ENCODE measurements at regions not wholly inside any gene's neighbourhood (a gene's known extent, or its start where the extent isn't known, plus 50 kb on each side); places are given as distances from the start of the nearest gene placed in this dataset.

DNA sequence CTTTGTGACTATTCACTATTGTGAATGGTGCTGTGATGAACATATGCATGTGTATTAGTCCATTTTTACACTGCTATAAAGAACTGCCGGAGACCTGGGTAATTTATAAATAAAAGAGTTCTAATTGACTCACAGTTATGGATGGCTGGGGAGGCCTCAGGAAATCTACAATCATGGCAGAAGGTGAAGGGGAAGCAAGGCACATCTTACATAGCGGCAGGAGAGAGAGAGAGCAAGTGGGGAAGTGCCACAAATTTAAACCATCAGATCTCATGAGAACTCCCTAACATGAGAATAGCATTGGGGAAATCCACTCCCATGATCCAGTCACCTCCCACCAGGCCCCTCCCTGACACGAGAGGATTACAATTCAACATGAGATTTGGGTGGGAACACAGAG, 90.8 kb downstream of the ATP23 start:
- peaks cover 0 to 21% (median 9%) of the 10 kb centered on the region in 3 donors for H3K9me3 ChIP-seq
- H3K36me3 ChIP-seq: no peaks in the 10 kb centered on the region
- H3K27me3 ChIP-seq: no peaks in the 10 kb centered on the region
- no peak overlapping the region for H3K4me3 ChIP-seq
- peak overlapping the region in 2 of 4 donors; percentile 88 to 90 for H3K27ac ChIP-seq
- TF ChIP-seq, protein P1, sequence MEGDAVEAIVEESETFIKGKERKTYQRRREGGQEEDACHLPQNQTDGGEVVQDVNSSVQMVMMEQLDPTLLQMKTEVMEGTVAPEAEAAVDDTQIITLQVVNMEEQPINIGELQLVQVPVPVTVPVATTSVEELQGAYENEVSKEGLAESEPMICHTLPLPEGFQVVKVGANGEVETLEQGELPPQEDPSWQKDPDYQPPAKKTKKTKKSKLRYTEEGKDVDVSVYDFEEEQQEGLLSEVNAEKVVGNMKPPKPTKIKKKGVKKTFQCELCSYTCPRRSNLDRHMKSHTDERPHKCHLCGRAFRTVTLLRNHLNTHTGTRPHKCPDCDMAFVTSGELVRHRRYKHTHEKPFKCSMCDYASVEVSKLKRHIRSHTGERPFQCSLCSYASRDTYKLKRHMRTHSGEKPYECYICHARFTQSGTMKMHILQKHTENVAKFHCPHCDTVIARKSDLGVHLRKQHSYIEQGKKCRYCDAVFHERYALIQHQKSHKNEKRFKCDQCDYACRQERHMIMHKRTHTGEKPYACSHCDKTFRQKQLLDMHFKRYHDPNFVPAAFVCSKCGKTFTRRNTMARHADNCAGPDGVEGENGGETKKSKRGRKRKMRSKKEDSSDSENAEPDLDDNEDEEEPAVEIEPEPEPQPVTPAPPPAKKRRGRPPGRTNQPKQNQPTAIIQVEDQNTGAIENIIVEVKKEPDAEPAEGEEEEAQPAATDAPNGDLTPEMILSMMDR (IDR thresholded peaks at IDR 0.05): no peak
- no peak for TF ChIP-seq POLR2A (IDR thresholded peaks at IDR 0.05)
- WGBS, 2 donors: 82% methylated on average over 3 of the region's 3 CpGs
- no peak for DNase-seq
- intact Hi-C loops (cut with DNase I): no loop called here
- peaks cover 12 to 78% (median 17%) of the 10 kb centered on the region in 3 donors for H3K4me1 ChIP-seq

DNA sequence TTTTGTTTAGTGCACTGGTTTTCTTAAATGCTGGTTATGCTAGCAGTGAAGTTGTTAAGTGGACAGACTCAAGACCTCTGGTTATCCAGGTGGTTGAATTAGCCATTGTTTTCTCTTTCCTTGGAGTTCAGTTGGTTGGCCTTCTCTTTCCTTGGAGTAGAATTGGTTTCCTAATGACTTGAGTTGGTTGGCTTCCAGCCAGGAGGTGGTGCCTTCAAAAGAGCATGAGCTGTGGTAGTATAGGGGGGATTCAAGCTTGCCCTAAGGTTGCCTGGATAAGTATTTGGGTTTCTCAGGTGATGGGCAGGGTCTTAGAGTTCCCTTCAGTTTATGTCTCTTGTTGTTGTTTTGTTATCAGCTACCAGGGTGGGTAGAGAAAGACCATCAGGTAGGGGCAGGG, 92.5 kb downstream of the ATP23 start:
- Histone ChIP-seq H3K9me3 (peaks cover 0 to 29% (median 19%) of the 10 kb centered on the region in 3 donors), H3K4me3 (no peak overlapping the region), H3K4me1 (peaks cover 12 to 62% (median 15%) of the 10 kb centered on the region in 3 donors), H3K27me3 (no peaks in the 10 kb centered on the region), H3K36me3 (no peaks in the 10 kb centered on the region), H3K27ac (peak overlapping the region; percentile 72 to 88 (median 79))
- intact Hi-C loops (cut with DNase I): no loop called here
- DNase-seq: no peak
- TF ChIP-seq POLR2A (IDR thresholded peaks at IDR 0.05): no peak
- TF ChIP-seq, protein P1 (IDR thresholded peaks at IDR 0.05): no peak

DNA sequence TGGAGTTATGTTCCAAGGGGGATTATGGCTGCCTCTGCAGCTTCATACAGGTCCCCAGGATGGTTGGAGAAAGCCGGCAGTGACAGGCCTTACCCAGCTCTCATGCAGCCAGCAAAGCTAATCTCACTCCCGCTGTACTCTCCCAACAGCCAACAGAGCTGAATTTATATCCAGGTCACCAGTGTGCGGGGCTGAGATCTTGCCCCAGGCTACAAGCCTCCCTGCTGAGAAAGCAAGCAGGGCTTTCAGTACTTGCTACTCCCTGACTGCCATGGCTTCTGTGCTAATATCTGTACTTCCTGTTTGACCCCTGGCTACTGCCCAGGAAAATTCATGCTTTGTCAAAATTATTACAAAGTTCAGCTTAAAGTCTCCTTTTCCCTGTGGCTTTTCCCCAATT, 92.9 kb downstream of the ATP23 start:
- Histone ChIP-seq H3K36me3 (no peaks in the 10 kb centered on the region), H3K27ac (peak overlapping the region; percentile 72 to 88 (median 79)), H3K4me3 (no peak overlapping the region), H3K9me3 (peaks cover 0 to 34% (median 23%) of the 10 kb centered on the region in 3 donors), H3K27me3 (no peaks in the 10 kb centered on the region), H3K4me1 (peaks cover 12 to 57% (median 15%) of the 10 kb centered on the region in 3 donors)
- no peak for TF ChIP-seq POLR2A (IDR thresholded peaks at IDR 0.05)
- TF ChIP-seq, protein P1 (IDR thresholded peaks at IDR 0.05): no peak
- 27 to 43% methylated on average over 2 to 3 of the region's 3 CpGs for WGBS, 2 donors
- DNase-seq: no peak
- intact Hi-C loops (cut with DNase I): no loop called here

DNA sequence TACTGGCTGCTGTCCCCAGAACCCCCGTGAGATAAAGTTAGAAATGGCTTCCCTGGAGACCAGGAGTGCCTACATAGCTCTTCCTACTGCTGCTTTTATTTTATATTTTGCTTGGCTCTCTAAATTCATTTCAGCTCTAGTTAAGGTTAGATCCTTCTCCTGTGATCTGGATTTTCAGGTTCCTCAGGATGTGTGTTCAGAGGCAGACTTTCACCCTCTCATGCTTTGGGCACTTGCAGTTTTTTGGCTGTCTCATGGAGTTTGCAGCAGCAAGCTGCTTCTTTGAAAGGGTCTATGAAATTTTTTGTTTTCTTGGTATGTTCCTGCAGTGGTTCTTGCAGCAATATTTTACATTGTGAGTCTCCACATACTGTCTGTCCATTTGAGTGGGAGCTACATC, 93.3 kb downstream of the ATP23 start:
- DNase-seq: no peak
- peaks cover 0 to 36% (median 27%) of the 10 kb centered on the region in 3 donors for H3K9me3 ChIP-seq
- H3K36me3 ChIP-seq: no peaks in the 10 kb centered on the region
- H3K27me3 ChIP-seq: no peaks in the 10 kb centered on the region
- H3K4me3 ChIP-seq: no peak overlapping the region
- H3K27ac ChIP-seq: peak overlapping the region; percentile 72 to 88 (median 79)
- intact Hi-C loops (cut with DNase I): no loop called here
- WGBS, 2 donors: 11% methylated on average over 1 of the region's 1 CpG
- H3K4me1 ChIP-seq: peaks cover 12 to 53% (median 15%) of the 10 kb centered on the region in 3 donors
- TF ChIP-seq, protein P1 (IDR thresholded peaks at IDR 0.05): no peak

DNA sequence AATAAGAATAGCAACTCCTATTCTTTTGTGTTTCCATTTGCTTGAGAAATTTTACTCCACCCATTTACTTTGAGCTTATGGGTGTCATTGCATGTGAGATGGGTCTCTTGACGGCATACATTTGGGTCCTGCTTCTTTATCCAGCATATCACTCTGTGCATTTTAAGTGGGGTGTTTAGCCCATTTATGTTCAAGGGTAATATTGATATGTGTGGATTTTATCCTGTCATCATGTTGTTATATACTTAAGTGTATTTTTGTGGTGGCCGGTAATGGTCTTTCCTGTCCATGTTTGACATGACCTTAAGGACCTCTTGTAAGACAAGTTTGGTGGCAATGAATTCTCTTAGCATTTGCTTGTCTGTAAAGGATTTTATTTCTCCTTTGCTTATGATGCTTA, 100.1 kb downstream of the ATP23 start:
- H3K4me3 ChIP-seq: no peak overlapping the region
- intact Hi-C loops (cut with DNase I): no loop called here
- peaks cover 0 to 33% (median 19%) of the 10 kb centered on the region in 3 donors for H3K9me3 ChIP-seq
- H3K27me3 ChIP-seq: no peaks in the 10 kb centered on the region
- TF ChIP-seq, protein P1 (IDR thresholded peaks at IDR 0.05): no peak
- no peak for TF ChIP-seq POLR2A (IDR thresholded peaks at IDR 0.05)
- H3K4me1 ChIP-seq: peaks cover 0 to 9% (median 0%) of the 10 kb centered on the region in 3 donors
- DNase-seq: no peak
- H3K36me3 ChIP-seq: no peaks in the 10 kb centered on the region
- 90 to 94% methylated on average over 2 of the region's 2 CpGs for WGBS, 2 donors
- no peak overlapping the region for H3K27ac ChIP-seq

All from esophagus squamous epithelium (tissue), 5 donors.